T-cell (primary cell): ENCODE measurements at regions not wholly inside any gene's neighbourhood (a gene's known extent, or its start where the extent isn't known, plus 50 kb on each side); places are given as distances from the start of the nearest gene placed in this dataset.
"Not testable (repeated sequence)": the region's sequence is repeated elsewhere in the genome, so short reads cannot be mapped to it uniquely, and the experiment has no call there.

Source experiments
- ATAC-seq, 4 experiments: fragments of 200-7000 bp in 3 of 4; fragments of 150-1000 bp in 1 of 4; cut with Tn5 transposase; replicated peaks in 1 of 4; 1 replicate in 3 of 4; 2 replicates in 1 of 4; pipeline ENCODE4 v1.10.0; 2021; ENCODE audit warnings: moderate library complexity in 3 of 4, mild to moderate bottlenecking in 2 of 4, moderate number of reproducible peaks in 1 of 4
- CTCF ChIA-PET, 2 donors: fragments of 300-600 bp; sonication (Branson Sonifier 250); formaldehyde crosslinking; loops; one replicate each; lab custom pipeline; 2022; ENCODE audit warnings: antibody characterized with exemption in 2 of 2; lab: Charles Lee
- POLR2A ChIA-PET, 2 donors: fragments of 300-600 bp; sonication (Branson Sonifier 250); formaldehyde crosslinking; loops; one replicate each; lab custom pipeline; 2022; ENCODE audit warnings: antibody characterized with exemption in 2 of 2; lab: Charles Lee
- DNase-seq, 35 experiments: peaks; one replicate each; pipeline versions ENCODE4 v3.0.0 to v3.0.0-alpha.2; 2013 to 2023
- H3K27ac ChIP-seq: one replicate; pipeline ENCODE4 v1.5.1; 2013; ENCODE audit warnings: low read length
- H3K27me3 ChIP-seq, 2 experiments: replicated peaks in 1 of 2; 1 replicate in 1 of 2; 2 replicates in 1 of 2; pipeline versions ENCODE4 v1.6.1 to v1.7.0; 2013; ENCODE audit warnings: low read length in 1 of 2, mixed read lengths in 1 of 2; ENCODE audit not compliant: control insufficient read depth in 2 of 2, insufficient read depth in 2 of 2; ENCODE audit errors: extremely low read depth in 1 of 2
- H3K36me3 ChIP-seq, 2 donors: 1 replicate in 1 of 2; 2 replicates in 1 of 2; pipeline versions ENCODE4 v1.6.1 to v1.7.0; 2013; ENCODE audit warnings: low read length in 1 of 2; ENCODE audit not compliant: control insufficient read depth in 2 of 2, insufficient read depth in 1 of 2; ENCODE audit errors: extremely low read depth in 1 of 2
- H3K4me1 ChIP-seq, 2 experiments: 1 replicate in 1 of 2; 2 replicates in 1 of 2; pipeline versions ENCODE4 v1.6.1 to v1.7.0; 2013; ENCODE audit warnings: low read length in 2 of 2, mixed read lengths in 1 of 2; ENCODE audit not compliant: insufficient read depth in 2 of 2, control insufficient read depth in 1 of 2; ENCODE audit errors: extremely low read depth in 1 of 2
- H3K4me3 ChIP-seq, 2 donors: 1 replicate in 1 of 2; 2 replicates in 1 of 2; pipeline versions ENCODE4 v1.5.1 to v1.7.0; 2013; ENCODE audit warnings: mild to moderate bottlenecking in 2 of 2, low read length in 1 of 2, moderate library complexity in 1 of 2; ENCODE audit not compliant: control insufficient read depth in 1 of 2; ENCODE audit errors: extremely low read depth in 1 of 2
- H3K9me3 ChIP-seq: 2 replicates; pipeline ENCODE4 v1.7.0; 2013
- H3K27ac Mint-ChIP-seq, 2 donors: one replicate each; pipeline ENCODE4 v1.8.0; 2020 to 2021; ENCODE audit warnings: mild to moderate bottlenecking in 2 of 2, mixed read lengths in 2 of 2
- H3K27me3 Mint-ChIP-seq, 2 donors: one replicate each; pipeline ENCODE4 v1.8.0; 2021 to 2022; ENCODE audit warnings: mixed read lengths in 2 of 2
- H3K36me3 Mint-ChIP-seq: one replicate; pipeline ENCODE4 v1.8.0; 2021; ENCODE audit warnings: mixed read lengths
- H3K4me1 Mint-ChIP-seq, 3 donors: one replicate each; pipeline ENCODE4 v1.8.0; 2020 to 2022; ENCODE audit warnings: mixed read lengths in 3 of 3, mild to moderate bottlenecking in 1 of 3
- H3K4me3 Mint-ChIP-seq, 3 donors: one replicate each; pipeline ENCODE4 v1.8.0; 2020 to 2022; ENCODE audit warnings: mild to moderate bottlenecking in 3 of 3, mixed read lengths in 3 of 3, moderate library complexity in 3 of 3
- H3K9me3 Mint-ChIP-seq, 3 donors: one replicate each; pipeline ENCODE4 v1.8.0; 2020 to 2022; ENCODE audit warnings: mixed read lengths in 3 of 3
- WGBS: methylation state at CpG from one replicate; pipeline ENCODE4 v1.1.5; 2013; ENCODE audit warnings: missing lambda C conversion rate; ENCODE audit not compliant: insufficient coverage; 5-methylcytosine and 5-hydroxymethylcytosine counted together

DNA sequence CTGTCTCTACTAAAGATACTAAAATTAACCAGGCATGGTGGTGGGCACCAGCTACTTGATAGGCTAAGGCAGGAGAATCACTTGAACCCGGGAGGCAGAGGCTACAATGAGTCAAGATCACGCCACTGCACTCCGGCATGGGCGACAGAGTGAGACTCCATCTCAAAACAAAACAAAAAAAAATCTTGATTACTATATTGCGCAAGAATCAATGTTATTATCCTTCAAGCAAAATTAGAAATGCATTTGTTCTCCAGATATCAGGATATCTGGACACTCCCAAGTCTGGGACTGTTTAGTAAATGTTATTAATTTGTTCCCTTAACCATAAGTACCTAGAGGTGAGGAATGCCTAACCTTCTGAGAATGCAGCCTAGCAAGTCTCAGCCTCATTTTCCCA is 992.2 kb upstream of the PCDH20 start:
- no peak for ATAC-seq
- Mint-ChIP-seq H3K4me3 (no peak overlapping the region), H3K27ac (no peak overlapping the region), H3K36me3 (no peaks in the 10 kb centered on the region), H3K4me1 (no peaks in the 10 kb centered on the region), H3K9me3 (peaks cover 4 to 15% (median 8%) of the 10 kb centered on the region in 3 donors), H3K27me3 (no peaks in the 10 kb centered on the region)
- H3K27ac ChIP-seq = no peak overlapping the region
- DNase-seq = no peak
- no peak overlapping the region for H3K4me3 ChIP-seq
- WGBS = 65% methylated on average over 2 of the region's 5 CpGs
- ChIA-PET POLR2A (no interaction called here), CTCF (no interaction called here)
- H3K27me3 ChIP-seq = no peaks in the 10 kb centered on the region
- no peaks in the 10 kb centered on the region for H3K36me3 ChIP-seq
- no peaks in the 10 kb centered on the region for H3K9me3 ChIP-seq
- no peaks in the 10 kb centered on the region for H3K4me1 ChIP-seq

DNA sequence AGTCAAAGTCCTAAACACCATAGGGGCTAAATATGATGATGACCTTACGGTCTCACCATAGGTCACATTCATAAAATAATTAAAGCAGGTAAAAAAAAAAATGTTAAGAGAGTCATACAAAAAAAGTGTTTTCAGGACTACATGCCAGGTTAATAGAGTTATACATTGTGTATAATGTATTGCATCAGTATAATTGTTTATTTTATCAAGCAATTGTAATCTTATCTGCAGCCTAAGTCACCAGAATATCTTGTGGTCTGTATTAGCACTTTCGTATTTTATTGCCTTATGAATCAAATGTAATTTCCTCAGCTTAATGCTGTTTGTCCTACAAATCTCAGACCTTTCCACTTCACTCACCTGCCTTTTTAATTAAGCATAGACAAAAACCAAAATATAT is 972.9 kb upstream of the PCDH20 start:
- Mint-ChIP-seq H3K27me3 (no peaks in the 10 kb centered on the region), H3K4me1 (no peaks in the 10 kb centered on the region), H3K4me3 (no peak overlapping the region), H3K9me3 (peaks cover 0 to 6% (median 0%) of the 10 kb centered on the region in 3 donors), H3K36me3 (no peaks in the 10 kb centered on the region), H3K27ac (no peak overlapping the region)
- no peak for ATAC-seq
- no peak overlapping the region for H3K4me3 ChIP-seq
- POLR2A ChIA-PET = no interaction called here
- no peaks in the 10 kb centered on the region for H3K36me3 ChIP-seq
- H3K9me3 ChIP-seq = no peaks in the 10 kb centered on the region
- WGBS = 63% methylated on average over 1 of the region's 2 CpGs
- no peaks in the 10 kb centered on the region for H3K4me1 ChIP-seq
- CTCF ChIA-PET = no interaction called here
- DNase-seq = no peak
- no peak overlapping the region for H3K27ac ChIP-seq
- no peaks in the 10 kb centered on the region for H3K27me3 ChIP-seq

DNA sequence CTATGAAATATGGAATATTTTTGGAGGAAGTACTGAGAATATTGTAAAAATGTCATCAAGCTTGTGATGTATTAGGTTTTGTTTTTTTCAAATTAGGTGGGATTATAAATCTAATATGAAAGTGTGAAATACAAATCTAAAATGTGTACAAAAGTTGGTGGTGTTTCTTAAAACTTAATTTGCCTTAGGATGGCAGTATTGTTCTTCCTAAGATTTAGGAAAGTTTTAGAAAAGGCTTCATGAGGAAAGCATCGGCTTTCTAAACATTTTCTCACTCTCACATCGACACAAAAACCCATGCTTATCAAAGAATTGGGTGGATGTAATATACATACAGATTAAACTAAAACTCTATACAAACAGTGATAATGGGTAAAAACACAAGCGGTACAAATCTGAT is 972.0 kb upstream of the PCDH20 start:
- H3K36me3 ChIP-seq = no peaks in the 10 kb centered on the region
- no peaks in the 10 kb centered on the region for H3K27me3 ChIP-seq
- H3K27ac ChIP-seq = no peak overlapping the region
- ATAC-seq (no peak), DNase-seq (no peak)
- Mint-ChIP-seq H3K27ac (no peak overlapping the region), H3K9me3 (peaks cover 0 to 6% (median 0%) of the 10 kb centered on the region in 3 donors), H3K4me3 (no peak overlapping the region), H3K36me3 (no peaks in the 10 kb centered on the region), H3K27me3 (no peaks in the 10 kb centered on the region), H3K4me1 (no peaks in the 10 kb centered on the region)
- no peak overlapping the region for H3K4me3 ChIP-seq
- no CpG with 5 or more reads among the region's 3 CpGs for WGBS
- no peaks in the 10 kb centered on the region for H3K4me1 ChIP-seq
- H3K9me3 ChIP-seq = no peaks in the 10 kb centered on the region
- ChIA-PET CTCF (no interaction called here), POLR2A (no interaction called here)

DNA sequence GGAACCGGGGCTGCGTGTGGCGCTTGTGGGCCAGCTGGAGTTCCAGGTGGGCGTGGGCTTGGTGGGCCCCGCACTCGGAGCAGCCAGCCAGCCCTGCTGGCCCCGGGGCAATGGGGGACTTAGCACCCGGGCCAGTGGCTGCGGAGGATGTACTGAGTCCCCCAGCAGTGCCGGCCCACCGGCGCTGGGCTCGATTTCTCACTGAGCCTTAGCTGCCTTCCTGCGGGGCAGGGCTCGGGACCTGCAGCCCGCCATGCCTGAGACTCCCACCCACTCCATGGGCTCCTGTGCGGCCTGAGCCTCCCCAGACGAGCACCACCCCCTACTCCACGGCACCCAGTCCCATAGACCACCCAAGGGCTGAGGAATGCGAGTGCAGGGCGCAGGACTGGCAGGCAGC is 963.6 kb upstream of the PCDH20 start:
- whole genome bisulfite sequencing = 87% methylated on average over 15 of the region's 21 CpGs
- ATAC-seq, H3K9me3 ChIP-seq, H3K4me3 ChIP-seq, H3K27me3 Mint-ChIP-seq, H3K36me3 ChIP-seq, POLR2A ChIA-PET, H3K36me3 Mint-ChIP-seq, H3K27ac ChIP-seq, H3K27me3 ChIP-seq, H3K4me1 ChIP-seq, H3K4me3 Mint-ChIP-seq, H3K27ac Mint-ChIP-seq, DNase-seq, H3K4me1 Mint-ChIP-seq, CTCF ChIA-PET: not testable (repeated sequence)
- peaks cover 0 to 19% (median 7%) of the 10 kb centered on the region in 3 donors for H3K9me3 Mint-ChIP-seq

DNA sequence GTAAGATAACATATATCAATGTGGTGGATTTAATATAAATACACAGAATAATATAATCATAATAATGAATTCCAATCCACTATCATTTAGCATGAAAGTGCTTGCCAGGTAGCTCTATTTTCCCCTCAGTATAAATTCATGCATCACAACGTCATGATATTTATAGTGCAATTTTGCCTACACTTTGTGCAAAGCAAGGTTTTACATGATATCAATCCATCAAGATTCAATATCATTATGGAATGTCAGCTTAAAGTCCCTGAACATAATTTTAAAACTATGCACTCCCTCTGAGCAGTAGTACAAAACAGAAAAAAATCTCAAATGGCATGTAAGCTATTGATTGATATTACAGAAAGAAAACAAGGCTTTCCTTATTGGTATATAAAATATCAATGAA is 962.2 kb upstream of the PCDH20 start:
- no peaks in the 10 kb centered on the region for H3K4me1 ChIP-seq
- DNase-seq = no peak
- CTCF ChIA-PET = no interaction called here
- H3K27ac ChIP-seq = no peak overlapping the region
- no peak overlapping the region for H3K4me3 ChIP-seq
- Mint-ChIP-seq H3K4me3 (no peak overlapping the region), H3K27ac (no peak overlapping the region), H3K9me3 (peaks cover 0 to 19% (median 7%) of the 10 kb centered on the region in 3 donors), H3K36me3 (no peaks in the 10 kb centered on the region), H3K27me3 (no peaks in the 10 kb centered on the region), H3K4me1 (no peaks in the 10 kb centered on the region)
- no CpG with 5 or more reads among the region's 1 CpG for WGBS
- H3K27me3 ChIP-seq = no peaks in the 10 kb centered on the region
- ATAC-seq = no peak
- H3K9me3 ChIP-seq = no peaks in the 10 kb centered on the region
- no peaks in the 10 kb centered on the region for H3K36me3 ChIP-seq
- POLR2A ChIA-PET = no interaction called here

DNA sequence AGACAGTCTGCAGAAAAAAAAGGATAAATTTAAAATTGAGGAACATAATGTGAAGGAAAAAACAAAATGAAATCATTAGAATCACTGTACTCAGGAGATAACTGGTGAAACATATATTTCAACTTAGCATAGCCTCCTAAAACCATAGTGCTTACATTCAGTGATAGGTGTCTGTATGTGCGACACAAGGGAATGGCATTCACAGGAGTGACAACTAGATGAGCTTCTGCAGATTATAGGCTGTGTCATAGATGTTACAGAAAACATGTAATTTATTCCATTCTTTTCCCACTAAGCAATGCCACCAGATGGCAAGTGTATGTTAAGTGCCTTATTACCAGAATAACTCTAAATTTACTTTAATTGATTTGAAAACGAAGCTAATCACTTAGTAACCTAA is 960.0 kb upstream of the PCDH20 start:
- ChIA-PET CTCF (no interaction called here), POLR2A (no interaction called here)
- no peaks in the 10 kb centered on the region for H3K4me1 ChIP-seq
- no peaks in the 10 kb centered on the region for H3K36me3 Mint-ChIP-seq
- H3K27me3 Mint-ChIP-seq = no peaks in the 10 kb centered on the region
- H3K4me3 ChIP-seq = no peak overlapping the region
- H3K4me3 Mint-ChIP-seq = no peak overlapping the region
- H3K4me1 Mint-ChIP-seq = no peaks in the 10 kb centered on the region
- DNase-seq (no peak), ATAC-seq (no peak)
- WGBS = no CpG with 5 or more reads among the region's 2 CpGs
- H3K9me3 ChIP-seq = no peaks in the 10 kb centered on the region
- H3K36me3 ChIP-seq = no peaks in the 10 kb centered on the region
- no peak overlapping the region for H3K27ac ChIP-seq
- H3K9me3 Mint-ChIP-seq = peaks cover 0 to 6% (median 4%) of the 10 kb centered on the region in 3 donors
- no peak overlapping the region for H3K27ac Mint-ChIP-seq
- H3K27me3 ChIP-seq = no peaks in the 10 kb centered on the region

DNA sequence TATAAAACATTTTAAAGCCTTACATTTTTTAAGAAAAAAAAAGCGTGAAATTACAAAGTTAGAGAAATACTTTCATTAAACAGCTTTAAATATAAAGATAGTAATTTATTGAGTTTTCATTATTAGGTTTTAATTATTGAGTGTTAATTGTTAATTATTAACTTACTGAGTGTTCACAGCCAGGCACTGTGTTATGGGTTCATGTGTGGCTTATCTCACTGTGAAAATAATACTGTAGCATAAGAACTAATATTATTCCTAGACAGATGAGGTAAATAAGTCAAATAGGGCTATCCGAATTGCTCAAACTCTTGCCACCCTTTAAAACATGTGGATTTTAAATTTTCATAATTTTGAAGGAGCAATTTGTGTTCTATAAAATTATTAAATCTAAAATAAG is 956.1 kb upstream of the PCDH20 start:
- peaks cover 4 to 15% (median 6%) of the 10 kb centered on the region in 3 donors for H3K9me3 Mint-ChIP-seq
- H3K27me3 Mint-ChIP-seq = no peaks in the 10 kb centered on the region
- no peaks in the 10 kb centered on the region for H3K36me3 ChIP-seq
- no peak overlapping the region for H3K4me3 Mint-ChIP-seq
- ChIA-PET CTCF (no interaction called here), POLR2A (interaction anchor here in 1 of 2 donors (1.0 kb wide), 1 partner anchor 22 kb away, joined by 3 read pairs; no protein-coding TSS in a partner anchor)
- H3K4me3 ChIP-seq = no peak overlapping the region
- H3K4me1 Mint-ChIP-seq = no peaks in the 10 kb centered on the region
- ATAC-seq = no peak
- no peak for DNase-seq
- no peaks in the 10 kb centered on the region for H3K27me3 ChIP-seq
- H3K27ac Mint-ChIP-seq = no peak overlapping the region
- whole genome bisulfite sequencing = no CpG with 5 or more reads among the region's 2 CpGs
- no peak overlapping the region for H3K27ac ChIP-seq
- H3K4me1 ChIP-seq = no peaks in the 10 kb centered on the region
- no peaks in the 10 kb centered on the region for H3K36me3 Mint-ChIP-seq
- no peaks in the 10 kb centered on the region for H3K9me3 ChIP-seq
